ENCODE measurements at regions not wholly inside any gene's neighbourhood (a gene's known extent, or its start where the extent isn't known, plus 50 kb on each side); places are given as distances from the start of the nearest gene placed in this dataset.

GRCh38 chr6:154613137-154613676, 102.7 kb upstream of the CNKSR3 start:
- TF ChIP-seq, protein P1, sequence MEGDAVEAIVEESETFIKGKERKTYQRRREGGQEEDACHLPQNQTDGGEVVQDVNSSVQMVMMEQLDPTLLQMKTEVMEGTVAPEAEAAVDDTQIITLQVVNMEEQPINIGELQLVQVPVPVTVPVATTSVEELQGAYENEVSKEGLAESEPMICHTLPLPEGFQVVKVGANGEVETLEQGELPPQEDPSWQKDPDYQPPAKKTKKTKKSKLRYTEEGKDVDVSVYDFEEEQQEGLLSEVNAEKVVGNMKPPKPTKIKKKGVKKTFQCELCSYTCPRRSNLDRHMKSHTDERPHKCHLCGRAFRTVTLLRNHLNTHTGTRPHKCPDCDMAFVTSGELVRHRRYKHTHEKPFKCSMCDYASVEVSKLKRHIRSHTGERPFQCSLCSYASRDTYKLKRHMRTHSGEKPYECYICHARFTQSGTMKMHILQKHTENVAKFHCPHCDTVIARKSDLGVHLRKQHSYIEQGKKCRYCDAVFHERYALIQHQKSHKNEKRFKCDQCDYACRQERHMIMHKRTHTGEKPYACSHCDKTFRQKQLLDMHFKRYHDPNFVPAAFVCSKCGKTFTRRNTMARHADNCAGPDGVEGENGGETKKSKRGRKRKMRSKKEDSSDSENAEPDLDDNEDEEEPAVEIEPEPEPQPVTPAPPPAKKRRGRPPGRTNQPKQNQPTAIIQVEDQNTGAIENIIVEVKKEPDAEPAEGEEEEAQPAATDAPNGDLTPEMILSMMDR (IDR thresholded peaks at IDR 0.05) = no peak
- TF ChIP-seq EZH2 (IDR thresholded peaks at IDR 0.05) = no peak
- no peak for TF ChIP-seq EZH2phosphoT487 (IDR thresholded peaks at IDR 0.05)

All from neural progenitor cell (in vitro differentiated cells).